Activated CD8-positive, alpha-beta memory T cell treated with anti-CD3 and anti-CD28 coated beads, Interleukin-2, amount 50 U/mL, for 24 hours (primary cell): ENCODE measurements at regions not wholly inside any gene's neighbourhood (a gene's known extent, or its start where the extent isn't known, plus 50 kb on each side); places are given as distances from the start of the nearest gene placed in this dataset.

Experiments
- DNase-seq: peaks from one replicate; pipeline ENCODE4 v3.0.0-alpha.2; 2020; ENCODE audit errors: extremely low read depth

- DNase-seq: no peak
Observed at GRCh38 chr2:2872309-2872617, 505.4 kb downstream of the EIPR1 start.

- no peak for DNase-seq
Observed at GRCh38 chr2:2871480-2872308, 505.9 kb downstream of the EIPR1 start.

- no peak for DNase-seq
Observed at GRCh38 chr2:2870106-2870505, 507.5 kb downstream of the EIPR1 start.

GRCh38 chr2:2869553-2869952, 508.1 kb downstream of the EIPR1 start:
- no peak for DNase-seq

- DNase-seq: no peak
Observed at GRCh38 chr2:2868085-2868484, 509.5 kb downstream of the EIPR1 start.

- no peak for DNase-seq
Observed at GRCh38 chr2:2867397-2867979, 510.1 kb downstream of the EIPR1 start.

GRCh38 chr2:2866459-2866858, 511.2 kb downstream of the EIPR1 start:
- no peak for DNase-seq

- no peak for DNase-seq
Observed at GRCh38 chr2:2862386-2862785, 515.2 kb downstream of the EIPR1 start.

- no peak for DNase-seq
Observed at GRCh38 chr2:2861666-2862240, 515.9 kb downstream of the EIPR1 start.

- DNase-seq: no peak
Observed at GRCh38 chr2:2860589-2861300, 516.9 kb downstream of the EIPR1 start.

- no peak for DNase-seq
Observed at GRCh38 chr2:2859732-2860131, 517.9 kb downstream of the EIPR1 start.

GRCh38 chr2:2859164-2859563, 518.5 kb downstream of the EIPR1 start:
- no peak for DNase-seq

GRCh38 chr2:2856723-2857415, 520.7 kb downstream of the EIPR1 start:
- no peak for DNase-seq

- DNase-seq: no peak
Observed at GRCh38 chr2:2855297-2855696, 522.3 kb downstream of the EIPR1 start.

GRCh38 chr2:2853346-2853745, 522.3 kb upstream of the MYT1L start:
- DNase-seq: no peak

GRCh38 chr2:2851806-2852777, 521.0 kb upstream of the MYT1L start:
- no peak for DNase-seq

- no peak for DNase-seq
Observed at GRCh38 chr2:2851316-2851715, 520.2 kb upstream of the MYT1L start.

- DNase-seq: no peak
Observed at GRCh38 chr2:2850859-2851258, 519.8 kb upstream of the MYT1L start.

- DNase-seq: no peak
Observed at GRCh38 chr2:2850218-2850755, 519.2 kb upstream of the MYT1L start.

- DNase-seq: no peak
Observed at GRCh38 chr2:2849464-2850217, 518.6 kb upstream of the MYT1L start.
